ENCODE measurements at regions not wholly inside any gene's neighbourhood (a gene's known extent, or its start where the extent isn't known, plus 50 kb on each side); places are given as distances from the start of the nearest gene placed in this dataset.

- TF ChIP-seq, protein P1, sequence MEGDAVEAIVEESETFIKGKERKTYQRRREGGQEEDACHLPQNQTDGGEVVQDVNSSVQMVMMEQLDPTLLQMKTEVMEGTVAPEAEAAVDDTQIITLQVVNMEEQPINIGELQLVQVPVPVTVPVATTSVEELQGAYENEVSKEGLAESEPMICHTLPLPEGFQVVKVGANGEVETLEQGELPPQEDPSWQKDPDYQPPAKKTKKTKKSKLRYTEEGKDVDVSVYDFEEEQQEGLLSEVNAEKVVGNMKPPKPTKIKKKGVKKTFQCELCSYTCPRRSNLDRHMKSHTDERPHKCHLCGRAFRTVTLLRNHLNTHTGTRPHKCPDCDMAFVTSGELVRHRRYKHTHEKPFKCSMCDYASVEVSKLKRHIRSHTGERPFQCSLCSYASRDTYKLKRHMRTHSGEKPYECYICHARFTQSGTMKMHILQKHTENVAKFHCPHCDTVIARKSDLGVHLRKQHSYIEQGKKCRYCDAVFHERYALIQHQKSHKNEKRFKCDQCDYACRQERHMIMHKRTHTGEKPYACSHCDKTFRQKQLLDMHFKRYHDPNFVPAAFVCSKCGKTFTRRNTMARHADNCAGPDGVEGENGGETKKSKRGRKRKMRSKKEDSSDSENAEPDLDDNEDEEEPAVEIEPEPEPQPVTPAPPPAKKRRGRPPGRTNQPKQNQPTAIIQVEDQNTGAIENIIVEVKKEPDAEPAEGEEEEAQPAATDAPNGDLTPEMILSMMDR (IDR thresholded peaks at IDR 0.05 in 8 of 11, conservative IDR thresholded peaks at IDR 0.05 in 3 of 11): no peak
- no peak for TF ChIP-seq POLR2A (IDR thresholded peaks at IDR 0.05)
Observed at GRCh38 chr6:99079058-99079457, 131.3 kb upstream of the FBXL4 start.
